ENCODE measurements at regions not wholly inside any gene's neighbourhood (a gene's known extent, or its start where the extent isn't known, plus 50 kb on each side); places are given as distances from the start of the nearest gene placed in this dataset.
A peak's percentile ranks its signal among the peaks of the same experiment; 100 is the strongest.
"Not testable (repeated sequence)": the region's sequence is repeated elsewhere in the genome, so short reads cannot be mapped to it uniquely, and the experiment has no call there.

GRCh38 chr9:6109571-6109970 lies 94.1 kb upstream of the RANBP6 start:
- Histone ChIP-seq H3K27me3 (ENCODE audit: insufficient read depth, poor library complexity, severe bottlenecking) (no peaks in the 10 kb centered on the region), H3K9me3 (ENCODE audit: severe bottlenecking) (no peaks in the 10 kb centered on the region), H3K4me3 (ENCODE audit: severe bottlenecking) (no peak overlapping the region), H3K4me1 (ENCODE audit: insufficient read depth, poor library complexity, severe bottlenecking) (peaks cover 29% of the 10 kb centered on the region), H3K36me3 (ENCODE audit: low read depth) (no peaks in the 10 kb centered on the region), H3K27ac (ENCODE audit: poor library complexity, severe bottlenecking) (no peak overlapping the region)
- no peak for TF ChIP-seq CTCF (IDR thresholded peaks at IDR 0.05; ENCODE audit: poor library complexity, severe bottlenecking)
- DNase-seq (ENCODE audit: low spot score) = no peak
- no peak for ATAC-seq (ENCODE audit: low read depth)

- DNase-seq (ENCODE audit: low spot score) (no peak), ATAC-seq (ENCODE audit: low read depth) (peak; percentile 59; the same call in 2 of the 3 replicates)
- Histone ChIP-seq H3K36me3 (ENCODE audit: low read depth) (no peaks in the 10 kb centered on the region), H3K27ac (ENCODE audit: poor library complexity, severe bottlenecking) (peak overlapping the region; percentile 57), H3K4me1 (ENCODE audit: insufficient read depth, poor library complexity, severe bottlenecking) (peaks cover 43% of the 10 kb centered on the region), H3K4me3 (ENCODE audit: severe bottlenecking) (no peak overlapping the region), H3K9me3 (ENCODE audit: severe bottlenecking) (no peaks in the 10 kb centered on the region), H3K27me3 (ENCODE audit: insufficient read depth, poor library complexity, severe bottlenecking) (no peaks in the 10 kb centered on the region)
- TF ChIP-seq CTCF (IDR thresholded peaks at IDR 0.05; ENCODE audit: poor library complexity, severe bottlenecking) = peak; percentile 69
Measured at GRCh38 chr9:6106711-6107339, 91.4 kb upstream of the RANBP6 start.

GRCh38 chr9:6105738-6106137 lies 90.3 kb upstream of the RANBP6 start:
- Histone ChIP-seq H3K27ac (ENCODE audit: poor library complexity, severe bottlenecking) (peak overlapping the region; percentile 57), H3K36me3 (ENCODE audit: low read depth) (no peaks in the 10 kb centered on the region), H3K4me1 (ENCODE audit: insufficient read depth, poor library complexity, severe bottlenecking) (peaks cover 47% of the 10 kb centered on the region), H3K27me3 (ENCODE audit: insufficient read depth, poor library complexity, severe bottlenecking) (no peaks in the 10 kb centered on the region), H3K4me3 (ENCODE audit: severe bottlenecking) (no peak overlapping the region), H3K9me3 (ENCODE audit: severe bottlenecking) (no peaks in the 10 kb centered on the region)
- DNase-seq (ENCODE audit: low spot score) = no peak
- TF ChIP-seq CTCF (IDR thresholded peaks at IDR 0.05; ENCODE audit: poor library complexity, severe bottlenecking) = no peak
- no peak for ATAC-seq (ENCODE audit: low read depth)

GRCh38 chr9:6104406-6104805 lies 89.0 kb upstream of the RANBP6 start:
- not testable (repeated sequence) for H3K4me3 ChIP-seq (ENCODE audit: severe bottlenecking); H3K36me3 ChIP-seq (ENCODE audit: low read depth); ATAC-seq (ENCODE audit: low read depth); DNase-seq (ENCODE audit: low spot score); H3K27me3 ChIP-seq (ENCODE audit: insufficient read depth, poor library complexity, severe bottlenecking); H3K9me3 ChIP-seq (ENCODE audit: severe bottlenecking)
- Histone ChIP-seq H3K27ac (ENCODE audit: poor library complexity, severe bottlenecking) (peak overlapping the region; percentile 91), H3K4me1 (ENCODE audit: insufficient read depth, poor library complexity, severe bottlenecking) (peaks cover 46% of the 10 kb centered on the region)

GRCh38 chr9:6103911-6104310 lies 88.5 kb upstream of the RANBP6 start:
- Histone ChIP-seq H3K4me1 (ENCODE audit: insufficient read depth, poor library complexity, severe bottlenecking) (peaks cover 51% of the 10 kb centered on the region), H3K27ac (ENCODE audit: poor library complexity, severe bottlenecking) (peak overlapping the region; percentile 91)
- H3K27me3 ChIP-seq (ENCODE audit: insufficient read depth, poor library complexity, severe bottlenecking); ATAC-seq (ENCODE audit: low read depth); H3K36me3 ChIP-seq (ENCODE audit: low read depth); H3K9me3 ChIP-seq (ENCODE audit: severe bottlenecking); H3K4me3 ChIP-seq (ENCODE audit: severe bottlenecking); DNase-seq (ENCODE audit: low spot score): not testable (repeated sequence)

- Histone ChIP-seq H3K4me1 (ENCODE audit: insufficient read depth, poor library complexity, severe bottlenecking) (peaks cover 65% of the 10 kb centered on the region), H3K27ac (ENCODE audit: poor library complexity, severe bottlenecking) (peak overlapping the region; percentile 91)
- ATAC-seq (ENCODE audit: low read depth) (peak; percentile 81), DNase-seq (ENCODE audit: low spot score) (peak; percentile 95)
- not testable (repeated sequence) for H3K4me3 ChIP-seq (ENCODE audit: severe bottlenecking); H3K27me3 ChIP-seq (ENCODE audit: insufficient read depth, poor library complexity, severe bottlenecking); H3K36me3 ChIP-seq (ENCODE audit: low read depth); H3K9me3 ChIP-seq (ENCODE audit: severe bottlenecking)
Measured at GRCh38 chr9:6102336-6102987, 87.0 kb upstream of the RANBP6 start.

- Histone ChIP-seq H3K4me1 (ENCODE audit: insufficient read depth, poor library complexity, severe bottlenecking) (peaks cover 70% of the 10 kb centered on the region), H3K27ac (ENCODE audit: poor library complexity, severe bottlenecking) (peak overlapping the region; percentile 91)
- not testable (repeated sequence) for H3K27me3 ChIP-seq (ENCODE audit: insufficient read depth, poor library complexity, severe bottlenecking); DNase-seq (ENCODE audit: low spot score); H3K4me3 ChIP-seq (ENCODE audit: severe bottlenecking); H3K9me3 ChIP-seq (ENCODE audit: severe bottlenecking); ATAC-seq (ENCODE audit: low read depth); H3K36me3 ChIP-seq (ENCODE audit: low read depth)
Measured at GRCh38 chr9:6101725-6102124, 86.3 kb upstream of the RANBP6 start.

- not testable (repeated sequence) for H3K36me3 ChIP-seq (ENCODE audit: low read depth); ATAC-seq (ENCODE audit: low read depth); H3K4me3 ChIP-seq (ENCODE audit: severe bottlenecking); H3K27me3 ChIP-seq (ENCODE audit: insufficient read depth, poor library complexity, severe bottlenecking); DNase-seq (ENCODE audit: low spot score); H3K9me3 ChIP-seq (ENCODE audit: severe bottlenecking)
- H3K27ac ChIP-seq (ENCODE audit: poor library complexity, severe bottlenecking) = peak overlapping the region; percentile 81
- H3K4me1 ChIP-seq (ENCODE audit: insufficient read depth, poor library complexity, severe bottlenecking) = peaks cover 62% of the 10 kb centered on the region
Measured at GRCh38 chr9:6099346-6099745, 83.9 kb upstream of the RANBP6 start.

Measured in RWPE2 (cell line).